ENCODE measurements at regions not wholly inside any gene's neighbourhood (a gene's known extent, or its start where the extent isn't known, plus 50 kb on each side); places are given as distances from the start of the nearest gene placed in this dataset.
"Not testable (repeated sequence)": the region's sequence is repeated elsewhere in the genome, so short reads cannot be mapped to it uniquely, and the experiment has no call there.

DNA sequence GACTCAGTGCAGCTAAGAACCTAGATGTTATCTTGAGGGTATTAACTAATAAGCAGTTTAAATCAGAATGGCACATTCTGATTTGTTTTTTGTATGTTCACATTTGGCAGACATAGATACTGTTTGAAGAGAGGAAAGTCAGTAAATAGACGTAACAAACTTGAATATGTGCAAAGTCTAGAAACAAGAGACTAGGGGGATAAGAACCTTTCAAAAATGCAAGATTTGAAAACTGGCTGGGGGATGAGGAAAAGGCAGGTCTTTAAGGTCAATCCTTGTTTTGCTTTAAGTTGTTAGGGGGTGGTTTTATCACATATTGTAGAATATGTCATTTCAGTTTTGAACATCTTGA is 136.5 kb downstream of the ZNF92 start:
- TF ChIP-seq, protein P1, sequence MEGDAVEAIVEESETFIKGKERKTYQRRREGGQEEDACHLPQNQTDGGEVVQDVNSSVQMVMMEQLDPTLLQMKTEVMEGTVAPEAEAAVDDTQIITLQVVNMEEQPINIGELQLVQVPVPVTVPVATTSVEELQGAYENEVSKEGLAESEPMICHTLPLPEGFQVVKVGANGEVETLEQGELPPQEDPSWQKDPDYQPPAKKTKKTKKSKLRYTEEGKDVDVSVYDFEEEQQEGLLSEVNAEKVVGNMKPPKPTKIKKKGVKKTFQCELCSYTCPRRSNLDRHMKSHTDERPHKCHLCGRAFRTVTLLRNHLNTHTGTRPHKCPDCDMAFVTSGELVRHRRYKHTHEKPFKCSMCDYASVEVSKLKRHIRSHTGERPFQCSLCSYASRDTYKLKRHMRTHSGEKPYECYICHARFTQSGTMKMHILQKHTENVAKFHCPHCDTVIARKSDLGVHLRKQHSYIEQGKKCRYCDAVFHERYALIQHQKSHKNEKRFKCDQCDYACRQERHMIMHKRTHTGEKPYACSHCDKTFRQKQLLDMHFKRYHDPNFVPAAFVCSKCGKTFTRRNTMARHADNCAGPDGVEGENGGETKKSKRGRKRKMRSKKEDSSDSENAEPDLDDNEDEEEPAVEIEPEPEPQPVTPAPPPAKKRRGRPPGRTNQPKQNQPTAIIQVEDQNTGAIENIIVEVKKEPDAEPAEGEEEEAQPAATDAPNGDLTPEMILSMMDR (conservative IDR thresholded peaks at IDR 0.05; ENCODE audit: low read depth, low read length): not testable (repeated sequence)
- TF ChIP-seq EZH2phosphoT487 (IDR thresholded peaks at IDR 0.05; ENCODE audit: borderline replicate concordance, low read length): not testable (repeated sequence)
